ENCODE measurements at regions not wholly inside any gene's neighbourhood (a gene's known extent, or its start where the extent isn't known, plus 50 kb on each side); places are given as distances from the start of the nearest gene placed in this dataset.

- TF ChIP-seq, protein P1, sequence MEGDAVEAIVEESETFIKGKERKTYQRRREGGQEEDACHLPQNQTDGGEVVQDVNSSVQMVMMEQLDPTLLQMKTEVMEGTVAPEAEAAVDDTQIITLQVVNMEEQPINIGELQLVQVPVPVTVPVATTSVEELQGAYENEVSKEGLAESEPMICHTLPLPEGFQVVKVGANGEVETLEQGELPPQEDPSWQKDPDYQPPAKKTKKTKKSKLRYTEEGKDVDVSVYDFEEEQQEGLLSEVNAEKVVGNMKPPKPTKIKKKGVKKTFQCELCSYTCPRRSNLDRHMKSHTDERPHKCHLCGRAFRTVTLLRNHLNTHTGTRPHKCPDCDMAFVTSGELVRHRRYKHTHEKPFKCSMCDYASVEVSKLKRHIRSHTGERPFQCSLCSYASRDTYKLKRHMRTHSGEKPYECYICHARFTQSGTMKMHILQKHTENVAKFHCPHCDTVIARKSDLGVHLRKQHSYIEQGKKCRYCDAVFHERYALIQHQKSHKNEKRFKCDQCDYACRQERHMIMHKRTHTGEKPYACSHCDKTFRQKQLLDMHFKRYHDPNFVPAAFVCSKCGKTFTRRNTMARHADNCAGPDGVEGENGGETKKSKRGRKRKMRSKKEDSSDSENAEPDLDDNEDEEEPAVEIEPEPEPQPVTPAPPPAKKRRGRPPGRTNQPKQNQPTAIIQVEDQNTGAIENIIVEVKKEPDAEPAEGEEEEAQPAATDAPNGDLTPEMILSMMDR (IDR thresholded peaks at IDR 0.05; ENCODE audit: borderline replicate concordance, extremely low read depth, low read length, poor library complexity, severe bottlenecking): no peak
- TF ChIP-seq EZH2 (IDR thresholded peaks at IDR 0.05; ENCODE audit: borderline replicate concordance, low read depth, low read length, severe bottlenecking): no peak
Observed at GRCh38 chr9:97237951-97238889, 69.2 kb upstream of the CCDC180 start.

Measured in DND-41 (cell line).